Loucy (cell line): ENCODE measurements at regions not wholly inside any gene's neighbourhood (a gene's known extent, or its start where the extent isn't known, plus 50 kb on each side); places are given as distances from the start of the nearest gene placed in this dataset.

ENCODE experiments used
- H2AFZ ChIP-seq: fragments of 200-600 bp; sonication (generic); 2 replicates; pipeline ENCODE4 v1.6.0; 2016; ENCODE audit warnings: antibody characterized with exemption, mild to moderate bottlenecking, low read length, moderate library complexity
- H3F3A ChIP-seq: fragments of 200-600 bp; 2 replicates; pipeline ENCODE4 v1.6.0; 2016; ENCODE audit warnings: antibody characterized with exemption, low read depth, mild to moderate bottlenecking
- H3K27me3 ChIP-seq: fragments of 200-600 bp; sonication (generic); 2 replicates; pipeline ENCODE4 v1.6.1; 2014; ENCODE audit warnings: low read length, mild to moderate bottlenecking; ENCODE audit not compliant: insufficient read depth, poor library complexity, severe bottlenecking
- H3K36me3 ChIP-seq: fragments of 200-600 bp; sonication (generic); 2 replicates; pipeline ENCODE4 v1.6.1; 2016; ENCODE audit warnings: low read length; ENCODE audit not compliant: insufficient read depth
- H3K4me1 ChIP-seq: fragments of 200-600 bp; sonication (generic); 2 replicates; pipeline ENCODE4 v1.5.1; 2014; ENCODE audit warnings: low read length, mild to moderate bottlenecking; ENCODE audit not compliant: insufficient read depth, poor library complexity, severe bottlenecking
- H3K4me2 ChIP-seq: fragments of 200-600 bp; sonication (generic); 2 replicates; pipeline ENCODE4 v1.6.0; 2014; ENCODE audit warnings: antibody characterized with exemption, low read length, low read depth, mild to moderate bottlenecking; ENCODE audit not compliant: poor library complexity, severe bottlenecking
- H3K4me3 ChIP-seq: fragments of 200-600 bp; sonication (generic); 2 replicates; pipeline ENCODE4 v1.5.1; 2014; ENCODE audit warnings: low read length, mild to moderate bottlenecking, mixed read lengths; ENCODE audit not compliant: poor library complexity, severe bottlenecking
- H3K79me2 ChIP-seq: fragments of 200-600 bp; sonication (generic); 2 replicates; pipeline ENCODE4 v1.6.1; 2014; ENCODE audit warnings: low read length; ENCODE audit not compliant: insufficient read depth
- H3K9ac ChIP-seq: fragments of 200-600 bp; sonication (generic); 2 replicates; pipeline ENCODE4 v1.6.0; 2014; ENCODE audit warnings: mild to moderate bottlenecking, low read depth, low read length, moderate library complexity; ENCODE audit not compliant: poor library complexity, severe bottlenecking
- H3K9me2 ChIP-seq: fragments of 200-600 bp; sonication (generic); replicated peaks from 2 replicates; pipeline ENCODE4 v1.6.1; 2016; ENCODE audit warnings: low read depth, low read length, mixed read lengths
- H3K9me3 ChIP-seq: fragments of 200-600 bp; sonication (generic); 2 replicates; pipeline ENCODE4 v1.6.1; 2014; ENCODE audit warnings: mild to moderate bottlenecking, antibody characterized with exemption, low read length, low read depth; ENCODE audit not compliant: insufficient read depth
- H4K20me1 ChIP-seq: fragments of 200-600 bp; sonication (generic); 2 replicates; pipeline ENCODE4 v1.6.0; 2014; ENCODE audit warnings: antibody characterized with exemption, low read length, mild to moderate bottlenecking; ENCODE audit not compliant: insufficient read depth, poor library complexity, severe bottlenecking
- EZH2phosphoT487 ChIP-seq: fragments of 200-600 bp; IDR thresholded peaks from 2 replicates; pipeline ENCODE4 v1.6.1; 2018; ENCODE audit warnings: antibody characterized with exemption, mild to moderate bottlenecking, moderate library complexity, borderline replicate concordance
- TF ChIP-seq, protein P1 (sequence below): fragments of 200-600 bp; sonication (generic); conservative IDR thresholded peaks from 2 replicates; pipeline ENCODE4 v1.5.1; 2014; ENCODE audit warnings: mild to moderate bottlenecking, antibody characterized with exemption, low read length

DNA sequence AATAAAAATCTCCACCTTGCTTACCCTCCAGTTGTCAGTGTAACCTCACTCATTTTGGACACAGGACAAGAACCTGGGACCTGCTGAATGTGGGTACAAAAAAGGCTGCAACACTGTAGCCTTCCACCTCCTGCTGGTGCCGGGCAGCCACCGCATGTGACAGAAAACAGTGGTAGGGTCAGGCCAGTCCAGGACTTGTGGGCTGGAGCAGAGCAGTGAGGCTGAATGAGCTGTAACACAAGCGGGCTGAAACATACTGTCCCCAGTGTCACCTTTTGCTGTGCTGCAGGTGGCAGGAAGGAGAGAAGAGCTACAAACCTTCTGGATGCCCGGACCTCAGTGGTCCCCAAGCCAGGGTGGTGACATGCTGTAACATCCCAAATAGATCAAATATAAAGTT lies 465.4 kb upstream of the FOXG1 start:
- Histone ChIP-seq H3K27me3 (no peaks in the 10 kb centered on the region), H3K9ac (no peak overlapping the region), H3K4me3 (no peak overlapping the region), H4K20me1 (no peaks in the 10 kb centered on the region), H3K79me2 (no peaks in the 10 kb centered on the region), H3K9me2 (0 out of 2 replicates have a peak, but pooled peaks cover 4% of the 10 kb centered on the region), H3K36me3 (no peaks in the 10 kb centered on the region), H3K4me1 (no peaks in the 10 kb centered on the region), H2AFZ (no peak overlapping the region), H3K4me2 (no peak overlapping the region), H3K9me3 (peaks cover 4% of the 10 kb centered on the region; the same call in 1 of the 2 replicates), H3F3A (no peaks in the 10 kb centered on the region)
- no peak for TF ChIP-seq EZH2phosphoT487
- TF ChIP-seq, protein P1, sequence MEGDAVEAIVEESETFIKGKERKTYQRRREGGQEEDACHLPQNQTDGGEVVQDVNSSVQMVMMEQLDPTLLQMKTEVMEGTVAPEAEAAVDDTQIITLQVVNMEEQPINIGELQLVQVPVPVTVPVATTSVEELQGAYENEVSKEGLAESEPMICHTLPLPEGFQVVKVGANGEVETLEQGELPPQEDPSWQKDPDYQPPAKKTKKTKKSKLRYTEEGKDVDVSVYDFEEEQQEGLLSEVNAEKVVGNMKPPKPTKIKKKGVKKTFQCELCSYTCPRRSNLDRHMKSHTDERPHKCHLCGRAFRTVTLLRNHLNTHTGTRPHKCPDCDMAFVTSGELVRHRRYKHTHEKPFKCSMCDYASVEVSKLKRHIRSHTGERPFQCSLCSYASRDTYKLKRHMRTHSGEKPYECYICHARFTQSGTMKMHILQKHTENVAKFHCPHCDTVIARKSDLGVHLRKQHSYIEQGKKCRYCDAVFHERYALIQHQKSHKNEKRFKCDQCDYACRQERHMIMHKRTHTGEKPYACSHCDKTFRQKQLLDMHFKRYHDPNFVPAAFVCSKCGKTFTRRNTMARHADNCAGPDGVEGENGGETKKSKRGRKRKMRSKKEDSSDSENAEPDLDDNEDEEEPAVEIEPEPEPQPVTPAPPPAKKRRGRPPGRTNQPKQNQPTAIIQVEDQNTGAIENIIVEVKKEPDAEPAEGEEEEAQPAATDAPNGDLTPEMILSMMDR = no peak

DNA sequence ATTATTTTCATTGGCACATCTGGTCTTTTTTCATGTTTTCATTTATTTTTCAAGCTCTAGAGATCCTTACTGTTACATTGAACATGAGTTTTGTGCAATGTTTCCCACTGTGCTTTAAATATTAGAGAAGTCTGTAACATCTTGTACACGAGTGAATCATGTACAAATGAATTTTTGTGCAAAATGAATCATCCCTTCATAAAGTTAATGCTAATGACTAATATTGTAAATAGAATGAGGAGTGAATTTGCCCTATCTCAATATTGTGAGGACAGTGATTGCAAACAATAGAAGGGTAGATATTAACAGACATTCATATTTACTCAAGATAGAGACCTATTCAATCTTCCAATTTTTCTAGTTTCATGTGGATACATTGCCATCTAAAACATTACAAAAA lies 463.3 kb upstream of the FOXG1 start:
- Histone ChIP-seq H3K9me2 (0 out of 2 replicates have a peak, but pooled peaks cover 4% of the 10 kb centered on the region), H3F3A (no peaks in the 10 kb centered on the region), H3K4me2 (no peak overlapping the region)

DNA sequence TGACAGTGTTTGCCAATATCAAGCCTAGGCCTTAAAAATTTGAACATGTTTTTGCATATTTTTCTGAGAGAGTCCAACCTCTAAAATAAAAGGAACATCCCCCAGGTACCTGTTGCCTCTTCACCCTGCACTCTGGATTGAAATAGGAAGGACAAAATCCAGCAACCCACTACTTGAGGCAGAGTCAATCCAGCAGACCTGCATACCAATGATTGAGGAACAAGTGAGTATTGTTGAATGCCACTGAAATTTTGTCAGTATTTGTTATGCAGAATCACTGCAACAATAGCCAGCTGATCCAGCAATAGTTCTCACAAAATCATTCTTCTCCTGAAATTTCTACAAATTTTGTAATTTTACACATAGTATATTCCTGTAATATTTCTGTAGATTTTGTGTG lies 460.6 kb upstream of the FOXG1 start:
- Histone ChIP-seq H3K79me2 (no peaks in the 10 kb centered on the region), H3K4me1 (no peaks in the 10 kb centered on the region), H2AFZ (no peak overlapping the region), H3K27me3 (no peaks in the 10 kb centered on the region), H4K20me1 (no peaks in the 10 kb centered on the region), H3F3A (no peaks in the 10 kb centered on the region), H3K36me3 (no peaks in the 10 kb centered on the region), H3K4me3 (no peak overlapping the region), H3K4me2 (no peak overlapping the region), H3K9me3 (peaks cover 1% of the 10 kb centered on the region; the same call in 1 of the 2 replicates), H3K9me2 (0 out of 2 replicates have a peak, but pooled peaks cover 4% of the 10 kb centered on the region), H3K9ac (no peak overlapping the region)
- no peak for TF ChIP-seq EZH2phosphoT487
- TF ChIP-seq, protein P1 = no peak

More for the DNA sequence above, 463.3 kb upstream of the FOXG1 start:
- Histone ChIP-seq H2AFZ (no peak overlapping the region), H3K9ac (no peak overlapping the region), H3K36me3 (no peaks in the 10 kb centered on the region), H3K9me3 (peaks cover 4% of the 10 kb centered on the region; the same call in 1 of the 2 replicates), H3K79me2 (no peaks in the 10 kb centered on the region), H3K27me3 (no peaks in the 10 kb centered on the region), H3K4me1 (no peaks in the 10 kb centered on the region), H3K4me3 (no peak overlapping the region), H4K20me1 (no peaks in the 10 kb centered on the region)
- TF ChIP-seq EZH2phosphoT487 = no peak
- TF ChIP-seq, protein P1 = no peak
